ENCODE measurements at regions not wholly inside any gene's neighbourhood (a gene's known extent, or its start where the extent isn't known, plus 50 kb on each side); places are given as distances from the start of the nearest gene placed in this dataset.

GRCh38 chr5:50575740-50576139 lies 90.7 kb upstream of the PARP8 start:
- Histone ChIP-seq H3K27me3 (replicated peaks in 1 of 4; ENCODE audit: control insufficient read depth in 3 of 4, extremely low read depth in 1 of 4, insufficient read depth in 3 of 4, low read length in 3 of 4) (no peaks in the 10 kb centered on the region), H3K79me2 (ENCODE audit: control insufficient read depth in 1 of 2, insufficient read depth in 2 of 2, low read length in 2 of 2) (no peaks in the 10 kb centered on the region), H4K20me1 (replicated peaks in 1 of 2; ENCODE audit: control insufficient read depth in 1 of 2, insufficient read depth in 2 of 2, low read length in 2 of 2) (no peaks in the 10 kb centered on the region), H3K9ac (replicated peaks in 1 of 4; ENCODE audit: extremely low read depth in 1 of 4, low read depth in 3 of 4, low read length in 3 of 4) (no peak overlapping the region), H3K4me3 (ENCODE audit: extremely low read depth in 1 of 4, insufficient read depth in 2 of 4, low read depth in 3 of 4, low read length in 4 of 4) (no peak overlapping the region), H3K79me1 (ENCODE audit: low read depth, low read length) (no peaks in the 10 kb centered on the region), H3K4ac (replicated peaks; ENCODE audit: insufficient read length, low read depth, low read length) (no peak overlapping the region), H4K5ac (ENCODE audit: insufficient read length, low read depth, low read length) (no peak overlapping the region), H3K4me2 (ENCODE audit: insufficient read depth in 1 of 2, low read depth in 2 of 2, low read length in 2 of 2) (no peak overlapping the region), H3K56ac (replicated peaks; ENCODE audit: insufficient read length, low read depth, low read length) (no peak overlapping the region), H2BK20ac (ENCODE audit: low read length) (no peak overlapping the region), H2BK120ac (replicated peaks; ENCODE audit: low read depth, low read length) (no peak overlapping the region), H3K4me1 (replicated peaks in 1 of 4; ENCODE audit: control insufficient read depth in 3 of 4, insufficient read depth in 4 of 4, low read length in 3 of 4) (no peaks in the 10 kb centered on the region), H3K23ac (ENCODE audit: insufficient read length) (no peak overlapping the region), H3K23me2 (ENCODE audit: low read depth, low read length) (no peaks in the 10 kb centered on the region), H4K8ac (ENCODE audit: extremely low read depth, insufficient read depth, low read length) (no peak overlapping the region), H4K91ac (replicated peaks; ENCODE audit: insufficient read length, low read length) (no peak overlapping the region), H3K9me3 (ENCODE audit: insufficient read depth in 2 of 2, low read depth in 1 of 2, low read length in 1 of 2) (no peaks in the 10 kb centered on the region), H2BK5ac (ENCODE audit: low read depth, low read length) (no peak overlapping the region), H3K36me3 (ENCODE audit: control insufficient read depth in 2 of 4, insufficient read depth in 4 of 4, low read length in 3 of 4) (no peaks in the 10 kb centered on the region), H3K18ac (ENCODE audit: extremely low read depth, low read length) (no peak overlapping the region), H2BK15ac (ENCODE audit: low read length) (no peak overlapping the region), H2AK5ac (ENCODE audit: low read depth, low read length) (no peak overlapping the region), H3K14ac (ENCODE audit: insufficient read length) (no peak overlapping the region), H2AFZ (ENCODE audit: low read length) (no peak overlapping the region), H2BK12ac (ENCODE audit: low read depth, low read length) (no peak overlapping the region), H3K27ac (ENCODE audit: low read depth, low read length) (no peak overlapping the region)
- FAIRE-seq (no peak), DNase-seq (ENCODE audit: low read depth in 1 of 2, low spot score in 2 of 2) (no peak)
- 92% methylated on average over 3 of the region's 3 CpGs; no CpG with 5 or more reads in 1 of the 2 experiments for WGBS, 2 experiments (ENCODE audit: extremely low coverage in 1 of 2, insufficient coverage in 1 of 2, insufficient read length in 1 of 2, insufficient replicate concordance in 2 of 2, low coverage in 1 of 2, low lambda C conversion rate in 2 of 2, missing lambda C conversion rate in 1 of 2)
- ChIA-PET POLR2A (ENCODE audit: partially characterized antibody) (no interaction called here), CTCF (ENCODE audit: partially characterized antibody) (interaction anchor here (1.5 kb wide), 1 partner anchor 23 kb away, joined by 3 read pairs; no protein-coding TSS in a partner anchor)
- TF ChIP-seq RXRA (IDR thresholded peaks at IDR 0.05; ENCODE audit: insufficient read depth, low read depth, low read length) (no peak), TCF12 (IDR thresholded peaks at IDR 0.05; ENCODE audit: low read depth, low read length) (no peak), E2F6 (IDR thresholded peaks at IDR 0.05) (no peak), SP1 (IDR thresholded peaks at IDR 0.05; ENCODE audit: low read depth, low read length) (no peak), ASH2L (IDR thresholded peaks at IDR 0.05; ENCODE audit: low read length) (no peak), RAD21 (IDR thresholded peaks at IDR 0.05 in 1 of 2, conservative IDR thresholded peaks at IDR 0.05 in 1 of 2; ENCODE audit: low read depth in 2 of 2, low read length in 2 of 2) (no peak), SP2 (IDR thresholded peaks at IDR 0.05; ENCODE audit: low read length) (no peak), KDM4A (IDR thresholded peaks at IDR 0.05; ENCODE audit: low read depth, low read length, severe bottlenecking) (no peak), SP4 (IDR thresholded peaks at IDR 0.05; ENCODE audit: low read length) (no peak), CTBP2 (IDR thresholded peaks at IDR 0.05; ENCODE audit: borderline replicate concordance, insufficient read depth, insufficient read length, low read length) (no peak), JUN (IDR thresholded peaks at IDR 0.05; ENCODE audit: low read depth, low read length) (no peak)
- TF ChIP-seq, protein P1, sequence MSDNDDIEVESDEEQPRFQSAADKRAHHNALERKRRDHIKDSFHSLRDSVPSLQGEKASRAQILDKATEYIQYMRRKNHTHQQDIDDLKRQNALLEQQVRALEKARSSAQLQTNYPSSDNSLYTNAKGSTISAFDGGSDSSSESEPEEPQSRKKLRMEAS (IDR thresholded peaks at IDR 0.05) = no peak
